ENCODE measurements at regions not wholly inside any gene's neighbourhood (a gene's known extent, or its start where the extent isn't known, plus 50 kb on each side); places are given as distances from the start of the nearest gene placed in this dataset.
"Not testable (repeated sequence)": the region's sequence is repeated elsewhere in the genome, so short reads cannot be mapped to it uniquely, and the experiment has no call there.

DNA sequence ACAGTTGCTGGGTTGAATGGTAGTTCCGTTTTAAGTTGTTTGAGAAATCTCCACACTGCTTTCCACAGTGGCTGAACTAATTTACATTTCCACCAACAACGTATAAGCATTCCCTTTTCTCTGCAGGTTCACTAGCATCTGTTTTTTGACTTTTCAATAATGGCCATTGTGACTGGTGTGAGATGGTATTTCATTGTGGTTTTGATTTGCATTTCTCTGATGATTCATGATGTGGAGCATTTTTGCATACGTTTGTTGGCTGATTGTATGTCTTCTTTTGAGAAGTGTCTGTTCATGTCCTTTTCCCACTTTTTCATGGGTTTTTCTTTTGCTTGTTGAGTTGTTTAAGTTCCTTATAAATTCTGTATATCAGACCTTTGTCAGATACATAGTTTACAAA, 150.2 kb upstream of the MAP3K1 start:
- not testable (repeated sequence) for DNase-seq (ENCODE audit: extremely low read depth in 1 of 2, low read depth in 1 of 2)

DNA sequence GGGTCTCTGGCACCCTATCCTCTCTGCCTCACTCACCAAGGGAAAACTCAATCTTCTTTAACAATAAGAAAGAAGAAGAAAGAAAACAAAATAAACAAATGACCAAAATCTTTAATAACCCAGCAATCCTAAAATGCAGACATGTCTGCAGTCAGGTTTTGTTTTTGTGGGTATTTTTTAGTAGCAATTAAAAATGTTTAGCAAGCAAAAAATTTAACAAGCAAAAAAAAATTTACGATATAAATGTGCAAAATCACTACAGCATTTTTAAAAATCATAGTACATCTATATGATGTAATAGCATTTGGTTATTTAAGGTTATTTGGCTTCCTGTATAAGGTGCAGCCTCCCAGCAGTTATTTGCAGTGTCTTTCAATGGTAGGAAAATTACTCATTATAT, 151.3 kb upstream of the MAP3K1 start:
- DNase-seq (ENCODE audit: extremely low read depth in 1 of 2, low read depth in 1 of 2): no peak

DNA sequence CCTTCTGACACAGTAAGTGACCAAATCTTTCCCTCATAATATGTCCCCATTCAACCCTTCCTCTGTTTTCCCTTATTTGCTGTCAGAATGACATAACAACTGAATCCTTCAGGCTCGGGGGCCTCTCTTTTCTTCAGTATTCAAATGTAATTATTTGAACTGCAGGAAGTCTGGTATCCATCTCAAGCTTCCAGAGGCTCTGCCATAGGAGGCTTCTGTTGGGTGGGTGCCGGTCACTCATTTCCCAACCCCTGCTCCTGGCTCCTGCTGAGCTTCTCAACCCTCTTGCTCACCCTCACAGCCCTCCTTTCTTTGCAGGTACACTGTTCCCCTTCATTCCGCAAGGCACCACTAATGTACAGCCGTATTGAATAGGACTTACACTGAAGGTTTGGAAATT, 151.8 kb upstream of the MAP3K1 start:
- no peak for DNase-seq (ENCODE audit: extremely low read depth in 1 of 2, low read depth in 1 of 2)

DNA sequence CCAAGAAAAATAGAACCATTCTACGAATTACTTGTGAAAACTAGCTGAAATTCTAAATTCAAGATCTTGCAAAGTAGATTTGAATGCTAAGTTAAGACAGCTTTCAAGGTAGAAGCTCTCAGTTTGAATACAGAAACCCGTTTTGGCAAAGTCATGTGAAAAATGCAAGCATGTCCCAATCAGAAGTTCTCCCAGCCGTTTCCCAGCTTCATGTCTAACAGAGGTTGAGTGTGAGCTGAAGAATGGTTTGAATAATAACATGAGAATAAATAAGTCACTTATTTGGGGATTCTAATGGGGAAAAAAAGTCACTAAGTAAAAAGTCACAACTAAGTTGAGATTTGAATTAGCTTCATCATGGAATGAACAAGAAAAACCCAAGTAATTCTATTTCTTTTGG, 152.5 kb upstream of the MAP3K1 start:
- no peak for DNase-seq (ENCODE audit: extremely low read depth in 1 of 2, low read depth in 1 of 2)

DNA sequence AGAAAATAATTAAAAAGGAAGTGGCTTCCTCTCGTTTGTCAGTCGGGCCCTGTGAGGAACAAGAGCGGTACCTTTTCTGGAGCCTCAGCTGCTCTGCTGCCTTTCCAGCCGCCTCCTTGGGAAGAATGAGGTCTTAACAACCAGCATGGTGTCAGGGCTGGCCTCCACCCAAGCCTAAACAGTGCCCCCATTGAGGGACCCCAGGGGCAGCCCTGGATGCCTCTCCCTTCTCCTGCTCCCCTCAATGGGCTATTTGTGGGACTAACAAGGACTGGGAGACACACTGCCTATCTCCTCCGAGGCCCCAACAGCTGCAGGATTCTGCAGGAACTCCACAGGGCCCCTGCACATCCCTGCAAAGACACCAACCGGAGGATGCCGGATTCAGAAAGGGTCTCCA, 155.4 kb upstream of the MAP3K1 start:
- no peak for DNase-seq (ENCODE audit: extremely low read depth in 1 of 2, low read depth in 1 of 2)

DNA sequence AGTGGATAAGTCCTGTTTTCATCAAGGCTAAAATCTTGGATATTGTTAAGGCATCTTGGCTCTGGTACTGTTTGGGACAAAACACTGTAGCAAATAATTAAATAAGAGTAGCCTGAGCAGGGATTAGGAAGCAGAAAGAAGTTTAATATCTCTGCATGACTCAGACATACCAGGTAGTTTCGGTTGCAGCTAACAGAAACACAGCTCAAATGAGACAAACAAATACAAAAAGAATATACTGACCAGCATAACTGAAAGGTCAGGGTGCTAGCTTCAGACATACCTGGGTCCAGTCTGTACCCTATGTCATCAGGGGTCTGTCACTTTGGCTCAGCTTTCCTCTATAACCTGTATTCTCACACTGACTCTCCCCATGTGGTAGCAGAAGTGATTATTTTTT, 156.4 kb upstream of the MAP3K1 start:
- DNase-seq (ENCODE audit: extremely low read depth in 1 of 2, low read depth in 1 of 2): no peak

DNA sequence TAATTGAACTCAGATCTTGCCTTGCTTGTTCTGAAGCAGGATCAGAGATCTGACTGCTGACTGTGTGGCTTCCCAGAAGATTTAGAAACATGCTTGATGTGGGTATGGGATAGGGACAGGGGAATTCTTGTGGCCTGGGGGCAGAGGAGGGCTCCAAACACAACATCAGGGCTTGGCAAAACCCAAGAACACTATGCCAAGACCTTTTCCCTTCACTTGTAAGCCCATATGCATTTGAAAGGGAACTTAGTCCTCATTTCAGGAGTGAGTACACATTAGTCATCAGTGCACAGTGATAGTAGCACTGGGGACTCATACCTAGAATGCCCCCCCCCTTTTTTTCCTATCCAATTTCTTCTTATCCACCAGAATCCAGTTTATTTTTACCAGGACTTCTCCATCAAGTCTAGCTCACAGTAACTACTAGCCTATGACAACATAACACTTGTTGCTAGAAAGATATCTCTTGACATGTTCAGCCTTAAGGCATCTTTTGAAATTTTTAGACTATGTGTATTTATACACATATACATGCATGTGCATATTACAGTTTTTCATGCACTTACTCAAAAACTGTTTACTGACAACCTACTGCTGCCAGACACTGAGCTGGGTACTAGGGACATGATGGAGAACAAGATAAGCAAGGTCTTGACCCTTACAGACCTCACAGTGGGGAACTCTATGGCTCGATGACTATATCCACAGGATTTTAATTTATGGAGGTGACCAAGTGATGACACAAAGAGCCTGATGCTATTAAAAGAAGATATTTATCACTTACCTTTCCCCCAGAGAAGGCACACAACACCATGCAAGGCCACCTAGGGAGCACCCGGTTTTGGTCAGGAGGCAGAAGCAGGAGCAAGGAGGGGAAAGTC, 158.3 kb upstream of the MAP3K1 start:
- DNase-seq (ENCODE audit: extremely low read depth in 1 of 2, low read depth in 1 of 2): no peak

DNA sequence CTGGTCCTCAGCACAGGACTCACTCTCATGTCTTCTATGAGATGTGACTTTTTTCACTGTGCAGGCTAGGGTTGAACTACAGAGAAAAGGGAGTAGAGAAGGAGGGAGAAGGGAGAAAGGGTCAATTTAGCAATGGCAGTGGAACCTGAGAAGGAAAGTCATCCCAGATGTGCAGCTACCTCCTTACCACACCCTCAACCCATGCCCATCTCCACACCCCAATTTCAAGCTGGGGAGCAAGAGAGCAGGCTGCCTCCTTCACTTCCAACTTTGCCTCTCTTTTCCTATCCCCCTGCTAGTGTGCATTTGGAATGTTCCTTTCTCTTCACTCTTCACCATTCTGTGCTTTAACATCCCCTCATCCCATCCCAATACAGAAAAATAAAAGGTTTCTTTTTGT, 163.5 kb upstream of the MAP3K1 start:
- DNase-seq (ENCODE audit: extremely low read depth in 1 of 2, low read depth in 1 of 2): no peak

DNA sequence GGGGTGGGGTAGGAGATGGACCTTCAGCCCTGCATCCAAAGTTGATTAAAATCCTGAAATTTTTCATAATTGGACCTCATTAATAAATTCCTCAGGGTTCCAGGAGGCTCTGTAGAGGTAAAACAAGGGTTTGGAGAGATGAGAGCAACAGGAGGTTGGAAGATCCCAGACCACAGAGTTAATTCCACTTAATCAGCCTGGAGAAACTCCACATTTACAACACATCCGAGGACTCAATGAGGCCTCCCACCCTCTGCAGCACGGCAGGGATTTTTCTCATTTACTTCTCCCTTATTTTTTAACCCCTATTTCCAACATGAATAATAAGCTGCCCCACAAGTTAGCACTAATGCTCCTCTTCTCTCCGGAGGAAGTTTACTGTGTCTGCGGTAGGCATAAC, 165.0 kb upstream of the MAP3K1 start:
- DNase-seq (ENCODE audit: extremely low read depth in 1 of 2, low read depth in 1 of 2): no peak

DNA sequence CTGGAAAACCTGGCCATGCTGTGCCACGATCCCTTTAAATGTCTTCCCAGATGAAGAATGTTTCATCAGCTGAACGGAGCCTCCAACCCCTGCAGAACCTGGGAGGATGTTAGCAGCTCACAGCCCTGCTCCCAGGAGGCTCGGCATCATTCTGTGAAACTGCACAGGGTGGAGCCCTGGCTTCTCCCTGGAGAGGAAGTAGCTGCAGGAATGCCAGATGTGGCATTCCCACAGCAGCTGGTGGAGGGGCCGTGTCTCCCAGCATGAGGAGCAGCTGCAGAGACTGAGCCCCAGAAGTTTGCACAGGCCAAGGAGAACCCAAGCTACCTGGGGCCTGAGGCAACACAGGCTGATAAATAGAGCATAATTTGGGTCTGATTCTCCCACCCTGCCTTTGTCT, 165.8 kb upstream of the MAP3K1 start:
- DNase-seq (ENCODE audit: extremely low read depth in 1 of 2, low read depth in 1 of 2): no peak

DNA sequence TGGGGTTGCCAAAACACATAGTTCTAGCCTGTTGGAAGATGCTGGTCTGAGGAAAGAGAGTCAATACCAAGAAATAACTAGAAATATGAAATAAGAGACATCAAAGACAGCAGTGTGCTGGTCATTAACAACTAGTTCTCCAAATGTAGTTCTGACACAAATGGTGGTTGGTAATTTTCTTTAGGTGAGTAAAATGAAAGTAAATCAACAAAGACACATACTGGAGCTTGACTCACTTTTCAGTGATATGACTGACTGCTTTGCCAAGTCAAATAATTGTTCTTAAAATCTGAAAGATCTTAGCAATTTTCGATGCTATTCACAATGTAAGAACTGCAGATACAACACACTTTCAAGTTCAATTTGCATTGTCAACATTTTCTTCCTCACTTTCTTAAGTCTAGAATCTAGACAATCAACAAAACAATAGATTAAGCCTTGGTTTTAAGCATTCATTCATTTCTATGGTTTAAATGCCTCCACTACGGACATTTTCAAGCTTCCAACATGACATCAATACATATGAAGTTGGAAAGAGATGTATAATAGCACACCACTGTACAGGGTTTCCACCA, 166.8 kb upstream of the MAP3K1 start:
- DNase-seq (ENCODE audit: extremely low read depth in 1 of 2, low read depth in 1 of 2): no peak

DNA sequence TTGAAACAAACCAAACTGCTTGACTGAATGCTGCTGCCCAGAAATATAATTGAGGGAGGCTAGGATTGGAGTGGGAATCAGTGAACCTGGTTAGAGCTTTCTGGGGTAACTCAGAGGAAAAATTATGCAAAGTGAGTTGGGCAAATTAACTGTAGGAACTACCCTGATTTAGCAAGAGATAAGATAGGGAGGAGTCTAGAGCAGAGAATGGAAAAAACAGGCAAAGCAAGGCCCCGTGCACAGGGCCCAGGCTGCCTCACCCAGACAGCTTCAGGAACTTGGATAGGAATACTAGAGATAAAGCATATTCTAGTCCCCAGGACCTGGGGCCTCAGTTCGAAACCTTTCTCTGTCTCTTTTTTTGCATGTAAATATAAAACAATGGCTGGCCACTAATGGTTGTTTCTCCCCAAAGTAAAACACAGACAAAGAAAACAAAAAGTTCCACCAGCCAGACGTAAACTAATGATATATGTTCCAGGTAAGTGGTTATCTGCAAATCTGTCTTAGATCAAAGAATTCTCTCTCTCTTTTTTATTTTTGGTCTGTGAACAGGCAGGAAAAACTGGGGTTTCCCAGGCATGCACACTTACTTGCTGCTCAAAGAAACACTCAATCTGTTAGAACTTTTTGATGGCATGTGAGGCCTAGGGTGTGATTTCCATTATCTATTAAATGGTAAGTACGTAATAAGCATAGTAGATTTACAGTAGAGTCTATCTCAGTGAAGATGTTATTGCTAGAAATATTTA, 168.1 kb upstream of the MAP3K1 start:
- no peak for DNase-seq (ENCODE audit: extremely low read depth in 1 of 2, low read depth in 1 of 2)

DNA sequence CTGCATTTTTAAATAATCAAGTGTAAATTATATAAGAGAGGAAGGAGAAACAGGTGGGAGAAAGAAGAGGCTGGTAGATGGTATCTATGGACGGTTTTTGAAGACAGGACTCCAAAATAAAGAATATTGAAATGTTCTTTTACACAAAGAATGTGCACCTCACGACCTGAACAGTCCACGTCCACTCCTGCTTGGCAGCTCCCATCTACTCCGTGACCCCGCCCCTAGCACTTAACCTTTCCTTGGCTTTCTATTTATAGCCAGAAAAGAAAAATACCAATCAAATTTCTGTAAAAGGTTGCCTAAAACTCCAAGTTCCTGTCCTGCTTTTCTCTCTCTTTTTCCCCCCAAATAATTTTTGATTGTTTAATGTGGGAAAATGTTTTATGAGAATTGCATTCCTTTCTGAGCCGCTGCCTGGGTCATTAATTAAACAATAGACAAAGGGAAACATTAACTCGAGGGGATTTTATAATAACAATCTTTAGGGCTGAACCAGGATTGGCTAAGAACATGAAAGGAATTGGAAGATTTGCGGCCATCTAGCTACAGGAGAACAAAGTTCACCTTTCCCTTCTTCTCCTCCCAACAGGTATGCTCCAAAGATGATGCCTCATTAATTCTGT, 173.6 kb upstream of the MAP3K1 start:
- no peak for DNase-seq (ENCODE audit: extremely low read depth in 1 of 2, low read depth in 1 of 2)

DNA sequence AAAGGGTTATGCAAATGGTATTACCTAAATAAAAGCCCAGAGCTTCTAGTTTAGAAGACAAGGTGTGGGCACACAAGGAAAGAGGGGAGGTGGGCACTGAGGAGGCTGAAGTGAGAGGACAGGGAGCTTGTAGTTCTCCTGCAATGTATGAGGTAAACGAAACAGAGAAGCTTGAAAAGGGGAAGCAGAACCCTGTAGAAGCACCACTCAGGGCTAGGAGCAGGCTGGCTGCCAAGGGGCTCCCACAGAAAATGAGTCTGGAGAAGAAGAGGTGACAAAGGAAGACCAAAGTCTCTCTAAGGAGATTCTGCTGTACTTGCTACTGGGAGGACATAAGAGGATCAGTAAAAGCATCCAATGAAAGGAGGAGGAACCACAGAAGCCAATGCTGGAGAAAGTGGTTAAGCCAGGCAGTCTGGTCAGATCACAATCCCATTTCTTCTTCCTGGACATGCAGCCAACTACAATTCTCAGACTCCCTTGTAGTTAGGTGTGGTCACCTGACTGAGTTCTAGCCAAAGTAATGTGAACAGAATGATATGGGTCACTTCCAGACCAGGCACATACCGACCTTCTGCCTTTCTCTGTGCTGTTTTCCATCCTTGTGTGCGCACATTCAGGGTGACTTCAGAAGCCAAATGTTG, 174.5 kb upstream of the MAP3K1 start:
- no peak for DNase-seq (ENCODE audit: extremely low read depth in 1 of 2, low read depth in 1 of 2)

DNA sequence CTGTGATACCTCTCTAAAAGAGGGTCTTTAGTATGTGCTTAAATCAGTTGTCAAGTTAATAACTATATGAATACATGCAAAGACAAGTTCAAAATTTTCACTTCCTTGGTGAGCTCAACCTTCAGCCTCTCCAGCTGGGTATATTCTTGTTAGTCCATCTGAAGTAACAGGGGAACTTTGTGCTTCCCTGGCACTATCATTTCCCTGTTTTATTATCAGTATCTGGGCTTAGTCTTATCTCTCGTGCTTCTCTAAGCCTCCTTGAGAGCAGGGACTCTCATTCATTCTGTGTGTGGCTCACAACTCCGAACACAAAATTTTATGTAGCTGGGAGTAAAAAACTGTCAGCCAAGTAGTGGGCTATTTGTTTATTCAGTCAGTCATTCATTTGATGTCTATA, 175.9 kb upstream of the MAP3K1 start:
- DNase-seq (ENCODE audit: extremely low read depth in 1 of 2, low read depth in 1 of 2): no peak

DNA sequence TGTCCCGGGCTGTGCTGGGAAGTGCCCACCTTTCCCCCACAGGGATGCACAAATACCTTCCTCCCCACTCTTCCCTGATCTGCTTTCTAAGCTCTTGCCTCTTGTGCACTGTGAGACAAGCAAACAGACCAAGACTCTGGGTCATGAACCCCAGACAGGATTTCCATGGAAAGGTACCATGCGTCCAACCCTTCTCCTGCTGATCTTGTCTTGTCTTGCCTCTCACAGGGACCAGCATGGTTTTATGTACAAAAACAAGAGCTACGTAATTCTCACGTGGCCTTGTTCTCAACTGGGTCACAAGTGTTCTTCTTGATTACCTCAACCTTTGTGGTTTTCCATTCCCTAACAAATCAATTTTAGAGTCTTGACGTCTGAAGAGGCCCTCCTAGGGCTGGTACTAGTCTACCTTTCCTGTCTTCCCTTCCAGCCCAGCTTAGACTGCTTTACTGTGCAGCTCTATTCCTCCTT, 176.5 kb upstream of the MAP3K1 start:
- DNase-seq (ENCODE audit: extremely low read depth in 1 of 2, low read depth in 1 of 2): no peak

DNA sequence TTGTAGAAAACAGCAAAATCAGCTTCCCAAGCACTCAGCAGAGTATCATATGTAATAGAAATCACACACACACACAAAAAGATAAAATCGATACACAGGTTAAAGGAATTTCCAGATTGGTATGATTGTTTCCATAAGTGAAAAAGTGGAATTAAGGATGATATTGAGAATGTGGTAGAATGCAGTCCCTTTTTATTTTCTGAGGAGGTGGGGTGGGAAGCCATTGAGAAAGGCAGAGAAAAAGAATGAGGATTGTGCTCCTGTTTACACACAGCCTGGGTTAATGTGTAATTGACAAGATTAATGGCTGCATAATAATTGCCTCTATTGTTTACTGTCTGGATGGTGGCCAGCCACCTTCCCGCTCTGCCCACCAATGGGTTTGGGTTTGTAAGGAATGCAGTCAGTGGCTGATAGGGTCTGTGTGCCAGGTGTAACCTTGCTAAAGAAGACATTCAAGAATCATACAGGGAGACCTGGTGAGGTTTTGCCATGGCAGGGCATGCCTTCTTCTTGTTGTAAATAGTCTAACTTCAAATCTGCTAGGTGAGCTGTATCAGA, 177.2 kb upstream of the MAP3K1 start:
- DNase-seq (ENCODE audit: extremely low read depth in 1 of 2, low read depth in 1 of 2): no peak

DNA sequence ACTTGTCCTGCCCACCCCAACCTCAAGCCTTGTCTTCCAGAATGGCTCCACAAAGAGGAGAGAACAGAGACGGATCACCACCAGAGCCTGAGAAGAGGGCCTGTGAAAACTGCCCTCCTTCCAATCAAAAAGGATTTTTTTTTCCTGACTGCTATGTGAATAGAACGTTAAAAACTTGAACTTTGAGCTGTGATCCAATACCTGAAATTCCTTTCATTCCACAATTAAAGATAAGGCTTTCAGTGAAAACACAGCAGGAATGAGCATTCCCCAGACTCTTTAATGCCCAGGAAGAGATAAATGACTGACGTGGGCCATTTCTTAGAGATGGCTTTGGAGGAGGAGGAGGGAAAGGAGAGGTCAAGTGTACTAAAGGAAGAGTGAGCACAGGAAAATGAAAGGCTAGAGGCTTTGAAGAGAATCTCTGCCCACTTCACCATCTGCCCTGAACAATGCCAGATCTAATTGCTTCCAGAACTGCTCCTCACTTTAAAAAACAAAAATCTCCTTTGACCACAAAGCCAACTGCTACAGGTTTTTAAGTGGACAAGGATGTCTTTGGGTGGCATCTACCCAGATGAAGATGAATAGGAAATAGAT, 177.9 kb upstream of the MAP3K1 start:
- no peak for DNase-seq (ENCODE audit: extremely low read depth in 1 of 2, low read depth in 1 of 2)

DNA sequence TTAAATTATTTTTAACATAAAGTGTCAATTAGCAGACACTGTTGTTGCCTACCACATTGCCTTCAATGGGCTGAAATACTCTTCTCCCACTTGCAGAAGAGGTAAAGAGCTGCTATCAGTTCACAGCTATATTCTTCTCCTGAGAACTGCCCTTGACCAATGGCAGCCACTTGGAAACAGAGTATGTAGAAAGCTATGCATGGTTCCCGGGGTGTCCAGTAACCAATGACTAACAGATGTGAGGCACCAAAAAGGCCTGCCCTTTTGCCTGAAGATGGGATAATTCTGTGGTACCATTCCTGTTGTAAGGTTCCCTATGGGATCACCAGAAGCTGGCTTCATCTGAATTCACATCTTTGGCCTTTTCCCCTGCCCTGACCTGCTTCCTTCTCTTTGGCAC, 181.4 kb upstream of the MAP3K1 start:
- DNase-seq (ENCODE audit: extremely low read depth in 1 of 2, low read depth in 1 of 2): no peak

DNA sequence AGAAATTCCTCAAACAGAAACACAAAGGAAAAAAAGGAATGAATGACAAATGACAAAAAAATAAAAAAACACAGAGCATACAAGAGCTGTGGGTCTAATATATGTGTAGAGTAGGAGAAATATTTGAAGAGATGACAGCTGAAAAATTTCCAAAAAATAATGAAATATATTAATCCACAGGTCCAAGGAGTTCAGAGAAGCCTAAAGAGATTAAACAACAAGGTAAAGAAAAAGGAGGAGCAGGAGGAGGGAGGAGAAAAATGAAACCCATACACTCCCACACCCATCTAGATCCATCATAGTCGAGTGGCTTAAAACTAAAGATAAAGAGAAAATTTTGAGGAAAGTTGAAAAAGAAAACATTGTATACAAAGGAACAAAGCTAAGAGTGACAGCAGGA, 182.4 kb upstream of the MAP3K1 start:
- DNase-seq (ENCODE audit: extremely low read depth in 1 of 2, low read depth in 1 of 2): no peak

All from activated CD8-positive, alpha-beta memory T cell treated with anti-CD3 and anti-CD28 coated beads for 1 hour (primary cell).